ENCODE measurements at regions not wholly inside any gene's neighbourhood (a gene's known extent, or its start where the extent isn't known, plus 50 kb on each side); places are given as distances from the start of the nearest gene placed in this dataset.

- TF ChIP-seq, protein P1, sequence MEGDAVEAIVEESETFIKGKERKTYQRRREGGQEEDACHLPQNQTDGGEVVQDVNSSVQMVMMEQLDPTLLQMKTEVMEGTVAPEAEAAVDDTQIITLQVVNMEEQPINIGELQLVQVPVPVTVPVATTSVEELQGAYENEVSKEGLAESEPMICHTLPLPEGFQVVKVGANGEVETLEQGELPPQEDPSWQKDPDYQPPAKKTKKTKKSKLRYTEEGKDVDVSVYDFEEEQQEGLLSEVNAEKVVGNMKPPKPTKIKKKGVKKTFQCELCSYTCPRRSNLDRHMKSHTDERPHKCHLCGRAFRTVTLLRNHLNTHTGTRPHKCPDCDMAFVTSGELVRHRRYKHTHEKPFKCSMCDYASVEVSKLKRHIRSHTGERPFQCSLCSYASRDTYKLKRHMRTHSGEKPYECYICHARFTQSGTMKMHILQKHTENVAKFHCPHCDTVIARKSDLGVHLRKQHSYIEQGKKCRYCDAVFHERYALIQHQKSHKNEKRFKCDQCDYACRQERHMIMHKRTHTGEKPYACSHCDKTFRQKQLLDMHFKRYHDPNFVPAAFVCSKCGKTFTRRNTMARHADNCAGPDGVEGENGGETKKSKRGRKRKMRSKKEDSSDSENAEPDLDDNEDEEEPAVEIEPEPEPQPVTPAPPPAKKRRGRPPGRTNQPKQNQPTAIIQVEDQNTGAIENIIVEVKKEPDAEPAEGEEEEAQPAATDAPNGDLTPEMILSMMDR (IDR thresholded peaks at IDR 0.05 in 2 of 3, conservative IDR thresholded peaks at IDR 0.05 in 1 of 3; ENCODE audit: borderline replicate concordance in 1 of 3, insufficient read depth in 1 of 3, low read depth in 2 of 3, low read length in 2 of 3) = no peak
- TF ChIP-seq TCF7L2 (IDR thresholded peaks at IDR 0.05; ENCODE audit: borderline replicate concordance, extremely low read depth, insufficient read depth, insufficient read length) (no peak), CEBPB (IDR thresholded peaks at IDR 0.05; ENCODE audit: low read depth) (no peak), ZBTB33 (IDR thresholded peaks at IDR 0.05; ENCODE audit: extremely low read depth, insufficient replicate concordance, low read length) (no peak), ZFX (IDR thresholded peaks at IDR 0.05) (no peak)
Measured at GRCh38 chr15:52936489-52936888, 146.4 kb upstream of the ONECUT1 start.
